Nephron progenitor cell (in vitro differentiated cells): ENCODE measurements at regions not wholly inside any gene's neighbourhood (a gene's known extent, or its start where the extent isn't known, plus 50 kb on each side); places are given as distances from the start of the nearest gene placed in this dataset.

Experiments
- DNase-seq: peaks from one replicate; pipeline ENCODE4 v3.0.0; 2021
- H3K27ac Mint-ChIP-seq: 2 replicates; pipeline ENCODE4 v1.8.0; 2021; ENCODE audit warnings: mild to moderate bottlenecking, moderate library complexity, mixed read lengths
- H3K27me3 Mint-ChIP-seq: 2 replicates; pipeline ENCODE4 v1.8.0; 2021; ENCODE audit warnings: mild to moderate bottlenecking, low read depth, mixed read lengths; ENCODE audit not compliant: poor library complexity
- H3K36me3 Mint-ChIP-seq: 2 replicates; pipeline ENCODE4 v1.8.0; 2021; ENCODE audit warnings: low read depth, mixed read lengths
- H3K4me1 Mint-ChIP-seq: 2 replicates; pipeline ENCODE4 v1.8.0; 2021; ENCODE audit warnings: mixed read lengths
- H3K4me3 Mint-ChIP-seq: 2 replicates; pipeline ENCODE4 v1.8.0; 2021; ENCODE audit warnings: mild to moderate bottlenecking, moderate library complexity, mixed read lengths
- H3K9me3 Mint-ChIP-seq: 2 replicates; pipeline ENCODE4 v1.8.0; 2021; ENCODE audit warnings: mild to moderate bottlenecking, moderate library complexity, mixed read lengths
- TF ChIP-seq, protein P1 (sequence below): fragments of 200-600 bp; sonication (generic); IDR thresholded peaks from 2 replicates; pipeline ENCODE4 v1.5.0; 2021; ENCODE audit warnings: antibody characterized with exemption

DNA sequence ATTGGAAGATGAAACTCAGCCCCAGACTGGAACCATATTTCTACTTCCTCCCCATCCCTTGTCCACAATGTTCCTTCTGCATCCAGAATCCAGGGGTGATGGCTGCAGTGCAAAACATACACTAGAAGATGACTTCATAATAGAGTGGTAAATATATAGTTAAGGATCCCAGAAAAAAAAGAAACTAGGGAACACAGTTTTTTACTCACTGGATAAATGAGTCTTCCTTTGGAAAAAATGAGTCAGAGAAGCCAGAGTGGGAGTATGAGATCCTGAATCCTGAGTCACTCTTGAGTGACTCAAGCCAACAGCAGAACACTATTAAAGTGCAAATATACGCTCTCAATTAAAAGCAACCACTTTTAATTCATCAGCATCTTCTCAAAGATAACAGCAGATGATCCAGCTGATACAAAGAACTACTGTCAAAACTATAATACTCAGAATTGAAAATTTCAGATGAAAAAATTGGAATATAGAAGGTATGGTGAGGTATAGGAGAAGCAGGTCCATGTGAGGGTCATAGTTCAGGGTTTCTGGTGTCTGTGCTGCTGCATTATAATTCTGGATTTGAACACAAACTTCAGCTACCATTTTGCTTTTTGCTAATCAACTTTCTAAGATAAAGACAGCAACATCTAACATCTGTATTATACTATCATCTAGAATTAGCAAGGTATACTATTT lies 987.2 kb upstream of the CDH2 start:
- Mint-ChIP-seq H3K27me3 (no peaks in the 10 kb centered on the region), H3K4me1 (no peaks in the 10 kb centered on the region), H3K9me3 (peaks cover 6% of the 10 kb centered on the region), H3K4me3 (no peak overlapping the region), H3K27ac (no peak overlapping the region), H3K36me3 (no peaks in the 10 kb centered on the region)
- TF ChIP-seq, protein P1, sequence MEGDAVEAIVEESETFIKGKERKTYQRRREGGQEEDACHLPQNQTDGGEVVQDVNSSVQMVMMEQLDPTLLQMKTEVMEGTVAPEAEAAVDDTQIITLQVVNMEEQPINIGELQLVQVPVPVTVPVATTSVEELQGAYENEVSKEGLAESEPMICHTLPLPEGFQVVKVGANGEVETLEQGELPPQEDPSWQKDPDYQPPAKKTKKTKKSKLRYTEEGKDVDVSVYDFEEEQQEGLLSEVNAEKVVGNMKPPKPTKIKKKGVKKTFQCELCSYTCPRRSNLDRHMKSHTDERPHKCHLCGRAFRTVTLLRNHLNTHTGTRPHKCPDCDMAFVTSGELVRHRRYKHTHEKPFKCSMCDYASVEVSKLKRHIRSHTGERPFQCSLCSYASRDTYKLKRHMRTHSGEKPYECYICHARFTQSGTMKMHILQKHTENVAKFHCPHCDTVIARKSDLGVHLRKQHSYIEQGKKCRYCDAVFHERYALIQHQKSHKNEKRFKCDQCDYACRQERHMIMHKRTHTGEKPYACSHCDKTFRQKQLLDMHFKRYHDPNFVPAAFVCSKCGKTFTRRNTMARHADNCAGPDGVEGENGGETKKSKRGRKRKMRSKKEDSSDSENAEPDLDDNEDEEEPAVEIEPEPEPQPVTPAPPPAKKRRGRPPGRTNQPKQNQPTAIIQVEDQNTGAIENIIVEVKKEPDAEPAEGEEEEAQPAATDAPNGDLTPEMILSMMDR, result no peak
- no peak for DNase-seq

- TF ChIP-seq, protein P1, result no peak
- no peaks in the 10 kb centered on the region for H3K36me3 Mint-ChIP-seq
- DNase-seq, result no peak
- no peaks in the 10 kb centered on the region for H3K27me3 Mint-ChIP-seq
- no peak overlapping the region for H3K4me3 Mint-ChIP-seq
- H3K27ac Mint-ChIP-seq, result no peak overlapping the region
- no peaks in the 10 kb centered on the region for H3K4me1 Mint-ChIP-seq
- H3K9me3 Mint-ChIP-seq, result peaks cover 2% of the 10 kb centered on the region
These were observed 986.7 kb upstream of the CDH2 start for GRCh38 chr18:29163596-29163995.

- H3K27ac Mint-ChIP-seq, result peak overlapping the region; percentile 76
- no peaks in the 10 kb centered on the region for H3K27me3 Mint-ChIP-seq
- no peak overlapping the region for H3K4me3 Mint-ChIP-seq
- no peaks in the 10 kb centered on the region for H3K4me1 Mint-ChIP-seq
- H3K9me3 Mint-ChIP-seq, result no peaks in the 10 kb centered on the region
- TF ChIP-seq, protein P1, result no peak
- DNase-seq, result no peak
- H3K36me3 Mint-ChIP-seq, result no peaks in the 10 kb centered on the region
These were observed 984.5 kb upstream of the CDH2 start for GRCh38 chr18:29161429-29161828.

GRCh38 chr18:29160170-29160569 lies 983.2 kb upstream of the CDH2 start:
- TF ChIP-seq, protein P1, result no peak
- H3K27ac Mint-ChIP-seq, result no peak overlapping the region

GRCh38 chr18:29157905-29158304 lies 981.0 kb upstream of the CDH2 start:
- Mint-ChIP-seq H3K4me1 (no peaks in the 10 kb centered on the region), H3K36me3 (no peaks in the 10 kb centered on the region), H3K27ac (no peak overlapping the region), H3K9me3 (no peaks in the 10 kb centered on the region), H3K27me3 (no peaks in the 10 kb centered on the region), H3K4me3 (no peak overlapping the region)
- no peak for DNase-seq
- TF ChIP-seq, protein P1, result no peak

More at GRCh38 chr18:29160170-29160569, 983.2 kb upstream of the CDH2 start:
- H3K36me3 Mint-ChIP-seq, result no peaks in the 10 kb centered on the region
- no peaks in the 10 kb centered on the region for H3K4me1 Mint-ChIP-seq
- no peak for DNase-seq
- H3K4me3 Mint-ChIP-seq, result no peak overlapping the region
- H3K9me3 Mint-ChIP-seq, result no peaks in the 10 kb centered on the region
- H3K27me3 Mint-ChIP-seq, result no peaks in the 10 kb centered on the region
